SK-N-SH treated with all-trans-retinoic acid at 6 μM for 48 hours (cell line): ENCODE measurements at regions not wholly inside any gene's neighbourhood (a gene's known extent, or its start where the extent isn't known, plus 50 kb on each side); places are given as distances from the start of the nearest gene placed in this dataset.

Experiments used
- ATAC-seq: fragments of 200-7000 bp; cut with Tn5 transposase; 3 replicates; pipeline ENCODE4 v1.9.1; 2020; ENCODE audit warnings: mild to moderate bottlenecking, moderate library complexity
- ARNTL ChIP-seq: fragments of 450-650 bp; formaldehyde crosslinking; IDR thresholded peaks from 2 replicates; pipeline ENCODE4 v1.5.0; 2020; ENCODE audit warnings: low read depth, mild to moderate bottlenecking, moderate library complexity, borderline replicate concordance
- BACH2 ChIP-seq: fragments of 250-450 bp; sonication (Bioruptor Pico); IDR thresholded peaks from 2 replicates; pipeline ENCODE4 v1.9.0; 2021; ENCODE audit warnings: mild to moderate bottlenecking, borderline replicate concordance
- CSDC2 ChIP-seq: fragments of 250-450 bp; sonication (Bioruptor Pico); IDR thresholded peaks from 2 replicates; pipeline ENCODE4 v1.5.0; 2020; ENCODE audit warnings: mild to moderate bottlenecking, moderate library complexity
- ESRRG ChIP-seq: fragments of 250-450 bp; sonication (Bioruptor Pico); IDR thresholded peaks from 2 replicates; pipeline ENCODE4 v1.6.1; 2021; ENCODE audit warnings: mild to moderate bottlenecking
- GLIS3 ChIP-seq: fragments of 250-450 bp; sonication (Bioruptor Pico); IDR thresholded peaks from 2 replicates; pipeline ENCODE4 v1.5.0; 2020; ENCODE audit warnings: mild to moderate bottlenecking, moderate library complexity
- ISL1 ChIP-seq: fragments of 250-450 bp; sonication (Bioruptor Pico); IDR thresholded peaks from 2 replicates; pipeline ENCODE4 v2.1.2; 2022; ENCODE audit warnings: mild to moderate bottlenecking, moderate library complexity
- OSR1 ChIP-seq: fragments of 250-450 bp; sonication (Bioruptor Pico); IDR thresholded peaks from 2 replicates; pipeline ENCODE4 v1.8.0; 2022; ENCODE audit warnings: moderate library complexity, mild to moderate bottlenecking, inconsistent platforms
- PPARA ChIP-seq: fragments of 250-450 bp; sonication (Bioruptor Pico); IDR thresholded peaks from 2 replicates; pipeline ENCODE4 v1.5.0; 2020; ENCODE audit warnings: mild to moderate bottlenecking, borderline replicate concordance
- RARB ChIP-seq: fragments of 250-450 bp; sonication (Bioruptor Pico); IDR thresholded peaks from 2 replicates; pipeline ENCODE4 v1.8.0; 2021; ENCODE audit warnings: mild to moderate bottlenecking, moderate library complexity
- SNAI2 ChIP-seq: fragments of 250-450 bp; sonication (Bioruptor Pico); IDR thresholded peaks from 2 replicates; pipeline ENCODE4 v1.5.0; 2020; ENCODE audit warnings: mild to moderate bottlenecking, moderate library complexity
- TCF4 ChIP-seq: fragments of 250-450 bp; sonication (Bioruptor Pico); IDR thresholded peaks from 2 replicates; pipeline ENCODE4 v1.8.0; 2021; ENCODE audit warnings: mild to moderate bottlenecking, moderate library complexity, borderline replicate concordance
- TOX ChIP-seq: fragments of 250-450 bp; sonication (Bioruptor Pico); IDR thresholded peaks from 2 replicates; pipeline ENCODE4 v1.8.0; 2021; ENCODE audit warnings: mild to moderate bottlenecking, moderate library complexity, borderline replicate concordance
- ZC3H10 ChIP-seq: fragments of 250-450 bp; sonication (Bioruptor Pico); IDR thresholded peaks from 2 replicates; pipeline ENCODE4 v1.5.1; 2021; ENCODE audit warnings: mild to moderate bottlenecking, moderate library complexity
- ZFP3 ChIP-seq: fragments of 250-450 bp; sonication (Bioruptor Pico); IDR thresholded peaks from 2 replicates; pipeline ENCODE4 v1.5.0; 2020; ENCODE audit warnings: mild to moderate bottlenecking, moderate library complexity
- ZFP30 ChIP-seq: fragments of 450-650 bp; formaldehyde crosslinking; IDR thresholded peaks from 2 replicates; pipeline ENCODE4 v1.5.0; 2022; ENCODE audit warnings: mild to moderate bottlenecking, moderate library complexity
- ZNF565 ChIP-seq: fragments of 450-650 bp; formaldehyde crosslinking; conservative IDR thresholded peaks from 2 replicates; pipeline ENCODE4 v1.5.0; 2020; ENCODE audit warnings: low read depth, mild to moderate bottlenecking, moderate library complexity
- ZNF70 ChIP-seq: fragments of 450-650 bp; formaldehyde crosslinking; IDR thresholded peaks from 2 replicates; pipeline ENCODE4 v1.5.0; 2020; ENCODE audit warnings: mild to moderate bottlenecking, moderate library complexity
- ZNF8 ChIP-seq: fragments of 450-650 bp; formaldehyde crosslinking; IDR thresholded peaks from 2 replicates; pipeline ENCODE4 v1.5.0; 2020; ENCODE audit warnings: mild to moderate bottlenecking, moderate library complexity
- TF ChIP-seq, protein P1 (sequence below): fragments of 250-450 bp; sonication (Bioruptor Pico); IDR thresholded peaks from 2 replicates; pipeline ENCODE4 v1.5.1; 2020; ENCODE audit warnings: low read depth, mild to moderate bottlenecking, moderate library complexity
- TF ChIP-seq, protein P2 (sequence below): fragments of 250-450 bp; sonication (Bioruptor Pico); IDR thresholded peaks from 2 replicates; pipeline ENCODE4 v1.8.0; 2020; ENCODE audit warnings: mild to moderate bottlenecking, moderate library complexity, borderline replicate concordance
- TF ChIP-seq, protein P3 (sequence below): fragments of 250-450 bp; sonication (Bioruptor Pico); IDR thresholded peaks from 2 replicates; pipeline ENCODE4 v1.5.1; 2021; ENCODE audit warnings: mild to moderate bottlenecking, moderate library complexity
- TF ChIP-seq, protein P4 (sequence below): fragments of 250-450 bp; sonication (Bioruptor Pico); IDR thresholded peaks from 2 replicates; pipeline ENCODE4 v1.5.0; 2020; ENCODE audit warnings: mild to moderate bottlenecking, moderate library complexity

DNA sequence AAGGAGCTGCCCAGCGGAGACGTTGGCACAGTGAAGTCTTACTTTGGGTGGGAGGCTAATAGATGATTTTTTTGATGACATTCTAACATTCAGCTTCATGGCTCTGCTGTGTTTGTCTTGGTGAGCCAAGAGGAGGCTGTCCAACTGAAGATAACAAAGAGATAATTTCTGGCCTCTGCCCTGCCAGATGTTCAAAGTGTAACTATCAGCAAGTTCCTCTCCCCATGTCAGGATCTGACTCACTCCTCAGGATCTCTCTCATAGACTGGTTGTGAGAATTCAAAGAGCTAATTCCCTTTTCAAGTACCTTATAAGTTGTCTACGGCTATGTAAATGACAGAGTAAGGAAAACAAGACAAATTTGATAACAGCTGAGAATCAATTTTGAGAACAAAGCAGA, 1340.9 kb downstream of the XPNPEP1 start:
- no peak; the same call in 2 of the 3 replicates for ATAC-seq

DNA sequence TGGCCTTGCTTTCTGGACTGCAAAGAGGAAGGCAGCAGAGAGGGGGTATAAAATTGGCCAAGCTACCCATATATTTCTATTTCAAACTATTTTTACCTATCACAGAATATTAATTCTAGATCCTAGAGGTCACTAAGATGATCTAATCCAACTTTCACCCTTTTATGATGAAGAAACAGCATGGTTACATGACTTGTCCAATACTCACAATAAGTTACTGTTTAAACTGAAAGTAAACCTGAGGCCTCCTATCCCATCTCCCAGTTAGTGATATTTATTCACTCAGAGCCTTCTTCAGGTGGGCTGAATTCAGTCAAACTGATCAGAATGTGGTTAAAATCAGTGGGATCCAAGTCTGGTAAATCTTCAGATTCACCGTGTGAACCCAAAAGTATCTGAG, 1345.1 kb downstream of the XPNPEP1 start:
- TF ChIP-seq ZNF8 (CRISPR knock-in tag) = no peak
- TF ChIP-seq TCF4 (CRISPR knock-in tag) = no peak
- TF ChIP-seq, protein P1, sequence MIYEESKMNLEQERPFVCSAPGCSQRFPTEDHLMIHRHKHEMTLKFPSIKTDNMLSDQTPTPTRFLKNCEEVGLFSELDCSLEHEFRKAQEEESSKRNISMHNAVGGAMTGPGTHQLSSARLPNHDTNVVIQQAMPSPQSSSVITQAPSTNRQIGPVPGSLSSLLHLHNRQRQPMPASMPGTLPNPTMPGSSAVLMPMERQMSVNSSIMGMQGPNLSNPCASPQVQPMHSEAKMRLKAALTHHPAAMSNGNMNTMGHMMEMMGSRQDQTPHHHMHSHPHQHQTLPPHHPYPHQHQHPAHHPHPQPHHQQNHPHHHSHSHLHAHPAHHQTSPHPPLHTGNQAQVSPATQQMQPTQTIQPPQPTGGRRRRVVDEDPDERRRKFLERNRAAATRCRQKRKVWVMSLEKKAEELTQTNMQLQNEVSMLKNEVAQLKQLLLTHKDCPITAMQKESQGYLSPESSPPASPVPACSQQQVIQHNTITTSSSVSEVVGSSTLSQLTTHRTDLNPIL = no peak
- TF ChIP-seq ISL1 (CRISPR knock-in tag) = no peak
- TF ChIP-seq CSDC2 = no peak
- TF ChIP-seq OSR1 (CRISPR knock-in tag) = no peak
- TF ChIP-seq, protein P2, sequence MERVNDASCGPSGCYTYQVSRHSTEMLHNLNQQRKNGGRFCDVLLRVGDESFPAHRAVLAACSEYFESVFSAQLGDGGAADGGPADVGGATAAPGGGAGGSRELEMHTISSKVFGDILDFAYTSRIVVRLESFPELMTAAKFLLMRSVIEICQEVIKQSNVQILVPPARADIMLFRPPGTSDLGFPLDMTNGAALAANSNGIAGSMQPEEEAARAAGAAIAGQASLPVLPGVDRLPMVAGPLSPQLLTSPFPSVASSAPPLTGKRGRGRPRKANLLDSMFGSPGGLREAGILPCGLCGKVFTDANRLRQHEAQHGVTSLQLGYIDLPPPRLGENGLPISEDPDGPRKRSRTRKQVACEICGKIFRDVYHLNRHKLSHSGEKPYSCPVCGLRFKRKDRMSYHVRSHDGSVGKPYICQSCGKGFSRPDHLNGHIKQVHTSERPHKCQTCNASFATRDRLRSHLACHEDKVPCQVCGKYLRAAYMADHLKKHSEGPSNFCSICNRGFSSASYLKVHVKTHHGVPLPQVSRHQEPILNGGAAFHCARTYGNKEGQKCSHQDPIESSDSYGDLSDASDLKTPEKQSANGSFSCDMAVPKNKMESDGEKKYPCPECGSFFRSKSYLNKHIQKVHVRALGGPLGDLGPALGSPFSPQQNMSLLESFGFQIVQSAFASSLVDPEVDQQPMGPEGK = no peak
- no peak for TF ChIP-seq ZC3H10 (CRISPR knock-in tag)
- no peak for TF ChIP-seq BACH2 (CRISPR knock-in tag)
- no peak for TF ChIP-seq SNAI2 (CRISPR knock-in tag)
- TF ChIP-seq ESRRG (CRISPR knock-in tag) = no peak
- no peak for TF ChIP-seq ZFP3
- TF ChIP-seq ZNF565 (CRISPR knock-in tag) = no peak
- TF ChIP-seq, protein P3, sequence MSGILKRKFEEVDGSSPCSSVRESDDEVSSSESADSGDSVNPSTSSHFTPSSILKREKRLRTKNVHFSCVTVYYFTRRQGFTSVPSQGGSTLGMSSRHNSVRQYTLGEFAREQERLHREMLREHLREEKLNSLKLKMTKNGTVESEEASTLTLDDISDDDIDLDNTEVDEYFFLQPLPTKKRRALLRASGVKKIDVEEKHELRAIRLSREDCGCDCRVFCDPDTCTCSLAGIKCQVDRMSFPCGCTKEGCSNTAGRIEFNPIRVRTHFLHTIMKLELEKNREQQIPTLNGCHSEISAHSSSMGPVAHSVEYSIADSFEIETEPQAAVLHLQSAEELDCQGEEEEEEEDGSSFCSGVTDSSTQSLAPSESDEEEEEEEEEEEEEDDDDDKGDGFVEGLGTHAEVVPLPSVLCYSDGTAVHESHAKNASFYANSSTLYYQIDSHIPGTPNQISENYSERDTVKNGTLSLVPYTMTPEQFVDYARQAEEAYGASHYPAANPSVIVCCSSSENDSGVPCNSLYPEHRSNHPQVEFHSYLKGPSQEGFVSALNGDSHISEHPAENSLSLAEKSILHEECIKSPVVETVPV = no peak
- TF ChIP-seq ZNF70 (CRISPR knock-in tag) = no peak
- no peak for TF ChIP-seq RARB
- no peak for TF ChIP-seq PPARA (CRISPR knock-in tag)
- TF ChIP-seq, protein P4, sequence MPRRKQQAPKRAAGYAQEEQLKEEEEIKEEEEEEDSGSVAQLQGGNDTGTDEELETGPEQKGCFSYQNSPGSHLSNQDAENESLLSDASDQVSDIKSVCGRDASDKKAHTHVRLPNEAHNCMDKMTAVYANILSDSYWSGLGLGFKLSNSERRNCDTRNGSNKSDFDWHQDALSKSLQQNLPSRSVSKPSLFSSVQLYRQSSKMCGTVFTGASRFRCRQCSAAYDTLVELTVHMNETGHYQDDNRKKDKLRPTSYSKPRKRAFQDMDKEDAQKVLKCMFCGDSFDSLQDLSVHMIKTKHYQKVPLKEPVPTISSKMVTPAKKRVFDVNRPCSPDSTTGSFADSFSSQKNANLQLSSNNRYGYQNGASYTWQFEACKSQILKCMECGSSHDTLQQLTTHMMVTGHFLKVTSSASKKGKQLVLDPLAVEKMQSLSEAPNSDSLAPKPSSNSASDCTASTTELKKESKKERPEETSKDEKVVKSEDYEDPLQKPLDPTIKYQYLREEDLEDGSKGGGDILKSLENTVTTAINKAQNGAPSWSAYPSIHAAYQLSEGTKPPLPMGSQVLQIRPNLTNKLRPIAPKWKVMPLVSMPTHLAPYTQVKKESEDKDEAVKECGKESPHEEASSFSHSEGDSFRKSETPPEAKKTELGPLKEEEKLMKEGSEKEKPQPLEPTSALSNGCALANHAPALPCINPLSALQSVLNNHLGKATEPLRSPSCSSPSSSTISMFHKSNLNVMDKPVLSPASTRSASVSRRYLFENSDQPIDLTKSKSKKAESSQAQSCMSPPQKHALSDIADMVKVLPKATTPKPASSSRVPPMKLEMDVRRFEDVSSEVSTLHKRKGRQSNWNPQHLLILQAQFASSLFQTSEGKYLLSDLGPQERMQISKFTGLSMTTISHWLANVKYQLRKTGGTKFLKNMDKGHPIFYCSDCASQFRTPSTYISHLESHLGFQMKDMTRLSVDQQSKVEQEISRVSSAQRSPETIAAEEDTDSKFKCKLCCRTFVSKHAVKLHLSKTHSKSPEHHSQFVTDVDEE (CRISPR knock-in tag) = no peak
- TF ChIP-seq ZFP30 (CRISPR knock-in tag) = no peak
- TF ChIP-seq TOX (CRISPR knock-in tag) = no peak
- TF ChIP-seq, all 23 proteins: peak for 0
- no peak for ATAC-seq

More for the DNA sequence above, 1340.9 kb downstream of the XPNPEP1 start:
- TF ChIP-seq CSDC2 = no peak
- TF ChIP-seq ISL1 (CRISPR knock-in tag) = no peak
- no peak for TF ChIP-seq GLIS3 (CRISPR knock-in tag)
- TF ChIP-seq ZFP3 = no peak
- TF ChIP-seq TCF4 (CRISPR knock-in tag) = no peak
- TF ChIP-seq, protein P3 = no peak
- TF ChIP-seq ESRRG (CRISPR knock-in tag) = no peak
- no peak for TF ChIP-seq ARNTL
- no peak for TF ChIP-seq ZNF565 (CRISPR knock-in tag)
- no peak for TF ChIP-seq PPARA (CRISPR knock-in tag)
- TF ChIP-seq SNAI2 (CRISPR knock-in tag) = no peak
- no peak for TF ChIP-seq BACH2 (CRISPR knock-in tag)
- TF ChIP-seq, protein P4 (CRISPR knock-in tag) = no peak
- no peak for TF ChIP-seq TOX (CRISPR knock-in tag)
